ENCODE measurements at regions not wholly inside any gene's neighbourhood (a gene's known extent, or its start where the extent isn't known, plus 50 kb on each side); places are given as distances from the start of the nearest gene placed in this dataset.

- no peaks in the 10 kb centered on the region for H3K4me1 ChIP-seq (ENCODE audit: control insufficient read depth, insufficient read depth, low read length)
- no peak for TF ChIP-seq HDAC6 (IDR thresholded peaks at IDR 0.05; ENCODE audit: unreplicated experiment)
- TF ChIP-seq, protein P1, sequence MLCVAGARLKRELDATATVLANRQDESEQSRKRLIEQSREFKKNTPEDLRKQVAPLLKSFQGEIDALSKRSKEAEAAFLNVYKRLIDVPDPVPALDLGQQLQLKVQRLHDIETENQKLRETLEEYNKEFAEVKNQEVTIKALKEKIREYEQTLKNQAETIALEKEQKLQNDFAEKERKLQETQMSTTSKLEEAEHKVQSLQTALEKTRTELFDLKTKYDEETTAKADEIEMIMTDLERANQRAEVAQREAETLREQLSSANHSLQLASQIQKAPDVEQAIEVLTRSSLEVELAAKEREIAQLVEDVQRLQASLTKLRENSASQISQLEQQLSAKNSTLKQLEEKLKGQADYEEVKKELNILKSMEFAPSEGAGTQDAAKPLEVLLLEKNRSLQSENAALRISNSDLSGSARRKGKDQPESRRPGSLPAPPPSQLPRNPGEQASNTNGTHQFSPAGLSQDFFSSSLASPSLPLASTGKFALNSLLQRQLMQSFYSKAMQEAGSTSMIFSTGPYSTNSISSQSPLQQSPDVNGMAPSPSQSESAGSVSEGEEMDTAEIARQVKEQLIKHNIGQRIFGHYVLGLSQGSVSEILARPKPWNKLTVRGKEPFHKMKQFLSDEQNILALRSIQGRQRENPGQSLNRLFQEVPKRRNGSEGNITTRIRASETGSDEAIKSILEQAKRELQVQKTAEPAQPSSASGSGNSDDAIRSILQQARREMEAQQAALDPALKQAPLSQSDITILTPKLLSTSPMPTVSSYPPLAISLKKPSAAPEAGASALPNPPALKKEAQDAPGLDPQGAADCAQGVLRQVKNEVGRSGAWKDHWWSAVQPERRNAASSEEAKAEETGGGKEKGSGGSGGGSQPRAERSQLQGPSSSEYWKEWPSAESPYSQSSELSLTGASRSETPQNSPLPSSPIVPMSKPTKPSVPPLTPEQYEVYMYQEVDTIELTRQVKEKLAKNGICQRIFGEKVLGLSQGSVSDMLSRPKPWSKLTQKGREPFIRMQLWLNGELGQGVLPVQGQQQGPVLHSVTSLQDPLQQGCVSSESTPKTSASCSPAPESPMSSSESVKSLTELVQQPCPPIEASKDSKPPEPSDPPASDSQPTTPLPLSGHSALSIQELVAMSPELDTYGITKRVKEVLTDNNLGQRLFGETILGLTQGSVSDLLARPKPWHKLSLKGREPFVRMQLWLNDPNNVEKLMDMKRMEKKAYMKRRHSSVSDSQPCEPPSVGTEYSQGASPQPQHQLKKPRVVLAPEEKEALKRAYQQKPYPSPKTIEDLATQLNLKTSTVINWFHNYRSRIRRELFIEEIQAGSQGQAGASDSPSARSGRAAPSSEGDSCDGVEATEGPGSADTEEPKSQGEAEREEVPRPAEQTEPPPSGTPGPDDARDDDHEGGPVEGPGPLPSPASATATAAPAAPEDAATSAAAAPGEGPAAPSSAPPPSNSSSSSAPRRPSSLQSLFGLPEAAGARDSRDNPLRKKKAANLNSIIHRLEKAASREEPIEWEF (IDR thresholded peaks at IDR 0.05; ENCODE audit: insufficient replicate concordance, low read depth, low read length), result no peak
- TF ChIP-seq BACH1 (IDR thresholded peaks at IDR 0.05; ENCODE audit: borderline replicate concordance), result no peak
- TF ChIP-seq IRF4 (IDR thresholded peaks at IDR 0.05; ENCODE audit: low read depth, low read length), result no peak
- no peak for TF ChIP-seq GATAD2B (conservative IDR thresholded peaks at IDR 0.05; ENCODE audit: low read depth)
- no peak for TF ChIP-seq ELK1 (IDR thresholded peaks at IDR 0.05; ENCODE audit: low read depth, low read length)
- TF ChIP-seq MEF2A (IDR thresholded peaks at IDR 0.05; ENCODE audit: insufficient read depth, low read depth, low read length), result no peak
- TF ChIP-seq RUNX3 (IDR thresholded peaks at IDR 0.05; ENCODE audit: low read length), result no peak
- no peak overlapping the region for H3K4me3 ChIP-seq
- H3K79me2 ChIP-seq (ENCODE audit: control insufficient read depth, insufficient read depth, low read length), result no peaks in the 10 kb centered on the region
- H3K27ac ChIP-seq (ENCODE audit: control insufficient read depth, insufficient read depth), result no peak overlapping the region
- no peaks in the 10 kb centered on the region for H3K9me3 ChIP-seq (replicated peaks; ENCODE audit: control insufficient read depth, insufficient read depth, low read length)
- ChIA-PET CTCF (no interaction called here), SMC1A (ENCODE audit: uncharacterized antibody, unreplicated experiment) (no interaction called here), RAD21 (ENCODE audit: unreplicated experiment) (no interaction called here), POLR2A (interaction anchor here (0.6 kb wide), 1 partner anchor 65 kb away, joined by 7 read pairs; no protein-coding TSS in a partner anchor)
- FAIRE-seq (no peak), DNase-seq (ENCODE audit: low read depth, low spot score) (no peak), ATAC-seq (no peak)
- no peak overlapping the region for H2AFZ ChIP-seq (ENCODE audit: control insufficient read depth, low read depth, low read length)
- intact Hi-C loops (cut with micrococcal nuclease; ENCODE audit: unreplicated experiment), result no loop called here
- no peaks in the 10 kb centered on the region for H3K36me3 ChIP-seq (ENCODE audit: control insufficient read depth in 2 of 2, insufficient read depth in 2 of 2, low read length in 1 of 2)
- no TSS peak for BruUV-seq (replicated peaks)
- in situ Hi-C loops (cut with MboI), result no loop called here
- no peaks in the 10 kb centered on the region for H3K27me3 ChIP-seq (replicated peaks in 1 of 2; ENCODE audit: control insufficient read depth in 2 of 2, insufficient read depth in 2 of 2, low read length in 1 of 2)
- H3K9ac ChIP-seq (ENCODE audit: control insufficient read depth, insufficient read depth, low read length), result no peak overlapping the region
- WGBS (ENCODE audit: insufficient coverage, insufficient replicate concordance, low lambda C conversion rate, missing lambda C conversion rate), result 89% methylated on average over 1 of the region's 1 CpG
- H3K4me2 ChIP-seq (ENCODE audit: control insufficient read depth, insufficient read depth), result no peak overlapping the region
- no peaks in the 10 kb centered on the region for H4K20me1 ChIP-seq (ENCODE audit: control insufficient read depth, insufficient read depth)
Measured at GRCh38 chr20:52483382-52483781, 291.8 kb upstream of the ZFP64 start.

Data from GM12878 (cell line).